OCI-LY1 (cell line): ENCODE measurements at regions not wholly inside any gene's neighbourhood (a gene's known extent, or its start where the extent isn't known, plus 50 kb on each side); places are given as distances from the start of the nearest gene placed in this dataset.

ENCODE experiments used
- CTCF ChIP-seq: fragments of 200-600 bp; sonication (generic), shearing (Covaris generic); IDR thresholded peaks from 2 replicates; pipeline ENCODE4 v1.5.1; 2017; ENCODE audit warnings: mild to moderate bottlenecking, antibody characterized with exemption, low read length, moderate library complexity, mixed read lengths
- EZH2 ChIP-seq: fragments of 200-600 bp; sonication (generic), shearing (Covaris generic); IDR thresholded peaks from 2 replicates; pipeline ENCODE4 v1.8.0; 2017; ENCODE audit warnings: borderline replicate concordance, mixed run types, mild to moderate bottlenecking, antibody characterized with exemption, low read length, moderate library complexity, mixed read lengths

GRCh38 chr9:24118190-24118589 lies 292.1 kb upstream of the ELAVL2 start:
- TF ChIP-seq CTCF: no peak
- TF ChIP-seq EZH2: no peak
